ENCODE measurements at regions not wholly inside any gene's neighbourhood (a gene's known extent, or its start where the extent isn't known, plus 50 kb on each side); places are given as distances from the start of the nearest gene placed in this dataset.

DNA sequence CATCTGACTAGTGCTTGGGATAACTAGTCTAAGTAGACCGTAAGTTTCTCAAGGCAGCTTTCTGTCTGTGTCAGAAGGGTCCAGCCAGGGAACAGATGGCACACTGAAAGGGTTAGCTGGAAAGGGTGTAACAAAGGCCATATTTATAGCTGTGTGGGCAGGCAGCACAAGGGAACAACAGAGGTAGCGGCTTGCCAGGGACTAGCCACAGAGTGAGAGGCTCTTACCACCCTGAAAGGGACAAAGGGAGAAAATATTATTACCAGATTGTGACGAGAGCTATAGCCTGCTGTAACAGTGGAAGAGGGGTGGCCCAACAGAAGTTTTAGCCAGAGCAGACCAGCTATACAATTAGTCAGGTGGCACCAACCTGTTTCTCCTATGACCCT, 129.4 kb downstream of the CCDC34 start:
- no peak for TF ChIP-seq POLR2AphosphoS5 (IDR thresholded peaks at IDR 0.05)
- no peak for TF ChIP-seq POLR2A (IDR thresholded peaks at IDR 0.05)
- TF ChIP-seq, protein P1, sequence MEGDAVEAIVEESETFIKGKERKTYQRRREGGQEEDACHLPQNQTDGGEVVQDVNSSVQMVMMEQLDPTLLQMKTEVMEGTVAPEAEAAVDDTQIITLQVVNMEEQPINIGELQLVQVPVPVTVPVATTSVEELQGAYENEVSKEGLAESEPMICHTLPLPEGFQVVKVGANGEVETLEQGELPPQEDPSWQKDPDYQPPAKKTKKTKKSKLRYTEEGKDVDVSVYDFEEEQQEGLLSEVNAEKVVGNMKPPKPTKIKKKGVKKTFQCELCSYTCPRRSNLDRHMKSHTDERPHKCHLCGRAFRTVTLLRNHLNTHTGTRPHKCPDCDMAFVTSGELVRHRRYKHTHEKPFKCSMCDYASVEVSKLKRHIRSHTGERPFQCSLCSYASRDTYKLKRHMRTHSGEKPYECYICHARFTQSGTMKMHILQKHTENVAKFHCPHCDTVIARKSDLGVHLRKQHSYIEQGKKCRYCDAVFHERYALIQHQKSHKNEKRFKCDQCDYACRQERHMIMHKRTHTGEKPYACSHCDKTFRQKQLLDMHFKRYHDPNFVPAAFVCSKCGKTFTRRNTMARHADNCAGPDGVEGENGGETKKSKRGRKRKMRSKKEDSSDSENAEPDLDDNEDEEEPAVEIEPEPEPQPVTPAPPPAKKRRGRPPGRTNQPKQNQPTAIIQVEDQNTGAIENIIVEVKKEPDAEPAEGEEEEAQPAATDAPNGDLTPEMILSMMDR (IDR thresholded peaks at IDR 0.05), result no peak
- TF ChIP-seq EP300 (IDR thresholded peaks at IDR 0.05), result no peak

All from upper lobe of left lung (tissue), 4 donors.